Naive B cell (primary cell): ENCODE measurements at regions not wholly inside any gene's neighbourhood (a gene's known extent, or its start where the extent isn't known, plus 50 kb on each side); places are given as distances from the start of the nearest gene placed in this dataset.
A peak's percentile ranks its signal among the peaks of the same experiment; 100 is the strongest.

Experiments
- ATAC-seq, 2 donors: fragments of 150-1000 bp; cut with Tn5 transposase; 2 replicates each; pipeline ENCODE4 v1.10.0; 2021; ENCODE audit warnings: low read depth in 2 of 2, mild to moderate bottlenecking in 2 of 2, moderate library complexity in 2 of 2
- DNase-seq: peaks from one replicate; pipeline ENCODE4 v3.0.0; 2022
- H3K27ac Mint-ChIP-seq, 6 donors: one replicate each; pipeline ENCODE4 v1.8.0; 2020 to 2022; ENCODE audit warnings: mild to moderate bottlenecking in 6 of 6, mixed read lengths in 6 of 6, moderate library complexity in 5 of 6, inconsistent platforms in 2 of 6
- H3K27me3 Mint-ChIP-seq, 3 donors: one replicate each; pipeline ENCODE4 v1.8.0; 2021 to 2022; ENCODE audit warnings: mixed read lengths in 3 of 3, mild to moderate bottlenecking in 1 of 3
- H3K36me3 Mint-ChIP-seq, 2 donors: one replicate each; pipeline ENCODE4 v1.8.0; 2020 to 2022; ENCODE audit warnings: mixed read lengths in 2 of 2, inconsistent platforms in 1 of 2, mild to moderate bottlenecking in 1 of 2
- H3K4me1 Mint-ChIP-seq, 3 donors: one replicate each; pipeline ENCODE4 v1.8.0; 2020 to 2022; ENCODE audit warnings: mixed read lengths in 3 of 3, inconsistent platforms in 1 of 3, mild to moderate bottlenecking in 1 of 3, moderate library complexity in 1 of 3
- H3K4me3 Mint-ChIP-seq, 8 donors: one replicate each; pipeline ENCODE4 v1.8.0; 2020 to 2022; ENCODE audit warnings: mild to moderate bottlenecking in 8 of 8, mixed read lengths in 8 of 8, moderate library complexity in 8 of 8, inconsistent platforms in 2 of 8
- H3K9me3 Mint-ChIP-seq, 7 donors: one replicate each; pipeline ENCODE4 v1.8.0; 2020 to 2022; ENCODE audit warnings: mixed read lengths in 7 of 7, mild to moderate bottlenecking in 5 of 7, inconsistent platforms in 2 of 7, moderate library complexity in 1 of 7

GRCh38 chr21:38129711-38130110 is 127.1 kb upstream of the KCNJ15 start:
- no peak for ATAC-seq
- H3K4me1 Mint-ChIP-seq: no peaks in the 10 kb centered on the region
- H3K9me3 Mint-ChIP-seq: peaks cover 0 to 2% (median 0%) of the 10 kb centered on the region in 7 donors
- no peak for DNase-seq
- no peak overlapping the region for H3K27ac Mint-ChIP-seq
- H3K27me3 Mint-ChIP-seq: peaks cover 21 to 61% (median 35%) of the 10 kb centered on the region in 3 donors
- H3K36me3 Mint-ChIP-seq: no peaks in the 10 kb centered on the region
- no peak overlapping the region for H3K4me3 Mint-ChIP-seq

- no peaks in the 10 kb centered on the region for H3K36me3 Mint-ChIP-seq
- H3K27me3 Mint-ChIP-seq: peaks cover 14 to 44% (median 24%) of the 10 kb centered on the region in 3 donors
- DNase-seq (no peak), ATAC-seq (no peak)
- no peak overlapping the region for H3K4me3 Mint-ChIP-seq
- no peaks in the 10 kb centered on the region for H3K9me3 Mint-ChIP-seq
- H3K27ac Mint-ChIP-seq: no peak overlapping the region
- H3K4me1 Mint-ChIP-seq: no peaks in the 10 kb centered on the region
Observed at GRCh38 chr21:38133240-38133639, 123.6 kb upstream of the KCNJ15 start.

GRCh38 chr21:38134084-38134873 is 122.5 kb upstream of the KCNJ15 start:
- no peak overlapping the region for H3K27ac Mint-ChIP-seq
- ATAC-seq: no peak
- no peaks in the 10 kb centered on the region for H3K9me3 Mint-ChIP-seq
- no peaks in the 10 kb centered on the region for H3K36me3 Mint-ChIP-seq
- peaks cover 14 to 33% (median 14%) of the 10 kb centered on the region in 3 donors for H3K27me3 Mint-ChIP-seq
- no peaks in the 10 kb centered on the region for H3K4me1 Mint-ChIP-seq
- DNase-seq: no peak
- H3K4me3 Mint-ChIP-seq: no peak overlapping the region

GRCh38 chr21:38136201-38136600 is 120.6 kb upstream of the KCNJ15 start:
- Mint-ChIP-seq H3K4me1 (no peaks in the 10 kb centered on the region), H3K9me3 (no peaks in the 10 kb centered on the region), H3K4me3 (no peak overlapping the region), H3K27ac (no peak overlapping the region), H3K36me3 (no peaks in the 10 kb centered on the region), H3K27me3 (peaks cover 5 to 25% (median 5%) of the 10 kb centered on the region in 3 donors)
- ATAC-seq: no peak
- no peak for DNase-seq

GRCh38 chr21:38139380-38140168 is 117.2 kb upstream of the KCNJ15 start:
- ATAC-seq: no peak

GRCh38 chr21:38140207-38140903 is 116.4 kb upstream of the KCNJ15 start:
- no peak overlapping the region for H3K4me3 Mint-ChIP-seq
- ATAC-seq (no peak), DNase-seq (no peak)
- peaks cover 0 to 7% of the 10 kb centered on the region in 2 donors for H3K36me3 Mint-ChIP-seq
- H3K27ac Mint-ChIP-seq: no peak overlapping the region
- H3K4me1 Mint-ChIP-seq: no peaks in the 10 kb centered on the region
- peaks cover 0 to 17% (median 13%) of the 10 kb centered on the region in 3 donors for H3K27me3 Mint-ChIP-seq
- peaks cover 4 to 26% (median 12%) of the 10 kb centered on the region in 7 donors for H3K9me3 Mint-ChIP-seq

More at GRCh38 chr21:38139380-38140168, 117.2 kb upstream of the KCNJ15 start:
- Mint-ChIP-seq H3K27ac (no peak overlapping the region), H3K27me3 (peaks cover 0 to 13% (median 13%) of the 10 kb centered on the region in 3 donors), H3K4me1 (no peaks in the 10 kb centered on the region), H3K36me3 (peaks cover 0 to 7% of the 10 kb centered on the region in 2 donors), H3K4me3 (no peak overlapping the region), H3K9me3 (peaks cover 3 to 18% (median 5%) of the 10 kb centered on the region in 7 donors)
- no peak for DNase-seq

- peaks cover 0 to 7% of the 10 kb centered on the region in 2 donors for H3K36me3 Mint-ChIP-seq
- no peak for DNase-seq
- H3K4me1 Mint-ChIP-seq: no peaks in the 10 kb centered on the region
- H3K27me3 Mint-ChIP-seq: peaks cover 0 to 20% (median 13%) of the 10 kb centered on the region in 3 donors
- H3K4me3 Mint-ChIP-seq: no peak overlapping the region
- no peak for ATAC-seq
- H3K9me3 Mint-ChIP-seq: peaks cover 8 to 31% (median 16%) of the 10 kb centered on the region in 7 donors
- H3K27ac Mint-ChIP-seq: peak overlapping the region in 1 of 6 donors; percentile 50
Observed at GRCh38 chr21:38142224-38142623, 114.6 kb upstream of the KCNJ15 start.

- Mint-ChIP-seq H3K4me1 (no peaks in the 10 kb centered on the region), H3K4me3 (no peak overlapping the region), H3K27me3 (peaks cover 0 to 30% (median 13%) of the 10 kb centered on the region in 3 donors), H3K27ac (peak overlapping the region in 1 of 6 donors; percentile 20), H3K9me3 (peaks cover 8 to 31% (median 16%) of the 10 kb centered on the region in 7 donors), H3K36me3 (peaks cover 0 to 7% of the 10 kb centered on the region in 2 donors)
- DNase-seq (no peak), ATAC-seq (no peak)
Observed at GRCh38 chr21:38144193-38144592, 112.6 kb upstream of the KCNJ15 start.

- DNase-seq: no peak
- Mint-ChIP-seq H3K27ac (no peak overlapping the region), H3K9me3 (peaks cover 8 to 31% (median 16%) of the 10 kb centered on the region in 7 donors), H3K36me3 (peaks cover 0 to 7% of the 10 kb centered on the region in 2 donors), H3K27me3 (peaks cover 0 to 26% (median 8%) of the 10 kb centered on the region in 3 donors), H3K4me3 (no peak overlapping the region), H3K4me1 (no peaks in the 10 kb centered on the region)
- no peak for ATAC-seq
Observed at GRCh38 chr21:38145104-38145503, 111.7 kb upstream of the KCNJ15 start.

- H3K4me3 Mint-ChIP-seq: no peak overlapping the region
- no peak for DNase-seq
- peaks cover 8 to 23% (median 15%) of the 10 kb centered on the region in 7 donors for H3K9me3 Mint-ChIP-seq
Observed at GRCh38 chr21:38147391-38147790, 109.4 kb upstream of the KCNJ15 start.

GRCh38 chr21:38148046-38148445 is 108.7 kb upstream of the KCNJ15 start:
- H3K36me3 Mint-ChIP-seq: no peaks in the 10 kb centered on the region
- DNase-seq: no peak
- H3K27ac Mint-ChIP-seq: no peak overlapping the region
- peaks cover 0 to 36% (median 20%) of the 10 kb centered on the region in 3 donors for H3K27me3 Mint-ChIP-seq
- no peak for ATAC-seq
- no peaks in the 10 kb centered on the region for H3K4me1 Mint-ChIP-seq
- H3K9me3 Mint-ChIP-seq: peaks cover 8 to 21% (median 15%) of the 10 kb centered on the region in 7 donors
- no peak overlapping the region for H3K4me3 Mint-ChIP-seq

More at GRCh38 chr21:38147391-38147790, 109.4 kb upstream of the KCNJ15 start:
- H3K27me3 Mint-ChIP-seq: peaks cover 0 to 29% (median 17%) of the 10 kb centered on the region in 3 donors
- peak overlapping the region in 1 of 6 donors; percentile 59 for H3K27ac Mint-ChIP-seq
- H3K4me1 Mint-ChIP-seq: no peaks in the 10 kb centered on the region
- peaks cover 0 to under 1% of the 10 kb centered on the region in 2 donors for H3K36me3 Mint-ChIP-seq
- ATAC-seq: no peak

GRCh38 chr21:38151021-38151645 is 105.7 kb upstream of the KCNJ15 start:
- Mint-ChIP-seq H3K27ac (no peak overlapping the region), H3K4me3 (no peak overlapping the region), H3K36me3 (no peaks in the 10 kb centered on the region), H3K9me3 (peaks cover 0 to 2% (median 0%) of the 10 kb centered on the region in 7 donors), H3K4me1 (no peaks in the 10 kb centered on the region), H3K27me3 (peaks cover 21 to 39% (median 33%) of the 10 kb centered on the region in 3 donors)
- no peak for DNase-seq
- no peak for ATAC-seq

- Mint-ChIP-seq H3K36me3 (no peaks in the 10 kb centered on the region), H3K4me1 (no peaks in the 10 kb centered on the region), H3K27ac (peak overlapping the region in 1 of 6 donors; percentile 18), H3K27me3 (peaks cover 25 to 36% (median 26%) of the 10 kb centered on the region in 3 donors), H3K4me3 (no peak overlapping the region), H3K9me3 (peaks cover 0 to 2% (median 0%) of the 10 kb centered on the region in 7 donors)
- DNase-seq (no peak), ATAC-seq (no peak)
Observed at GRCh38 chr21:38156200-38156599, 100.6 kb upstream of the KCNJ15 start.
